ENCODE measurements at regions not wholly inside any gene's neighbourhood (a gene's known extent, or its start where the extent isn't known, plus 50 kb on each side); places are given as distances from the start of the nearest gene placed in this dataset.

- TF ChIP-seq CTCF (IDR thresholded peaks at IDR 0.05) (no peak), ZFX (IDR thresholded peaks at IDR 0.05; ENCODE audit: borderline replicate concordance) (no peak)
Measured at GRCh38 chr7:13518738-13519137, 470.7 kb downstream of the ETV1 start.

Measured in 22Rv1 (cell line).